ENCODE measurements at regions not wholly inside any gene's neighbourhood (a gene's known extent, or its start where the extent isn't known, plus 50 kb on each side); places are given as distances from the start of the nearest gene placed in this dataset.

DNA sequence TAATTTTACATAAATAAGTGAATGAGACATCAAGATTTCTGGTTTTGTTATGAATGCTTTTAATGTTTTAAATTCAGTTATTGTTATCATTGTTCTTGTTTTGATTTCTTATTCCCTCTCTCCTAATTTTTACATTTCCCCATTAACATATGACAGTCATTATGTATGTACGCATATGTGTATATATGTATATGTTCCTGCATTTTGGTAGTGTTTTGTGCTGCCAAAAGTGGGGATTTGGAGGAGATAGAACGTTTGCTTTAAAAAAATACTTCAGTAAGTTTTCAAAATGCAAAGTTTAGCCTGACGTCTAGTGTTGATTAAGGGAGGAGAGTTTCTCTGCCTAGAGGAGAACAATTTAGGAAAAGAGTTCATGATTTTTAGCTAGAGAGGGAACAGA, 385.2 kb downstream of the EPHA4 start (continued):
- TF ChIP-seq, protein P1, sequence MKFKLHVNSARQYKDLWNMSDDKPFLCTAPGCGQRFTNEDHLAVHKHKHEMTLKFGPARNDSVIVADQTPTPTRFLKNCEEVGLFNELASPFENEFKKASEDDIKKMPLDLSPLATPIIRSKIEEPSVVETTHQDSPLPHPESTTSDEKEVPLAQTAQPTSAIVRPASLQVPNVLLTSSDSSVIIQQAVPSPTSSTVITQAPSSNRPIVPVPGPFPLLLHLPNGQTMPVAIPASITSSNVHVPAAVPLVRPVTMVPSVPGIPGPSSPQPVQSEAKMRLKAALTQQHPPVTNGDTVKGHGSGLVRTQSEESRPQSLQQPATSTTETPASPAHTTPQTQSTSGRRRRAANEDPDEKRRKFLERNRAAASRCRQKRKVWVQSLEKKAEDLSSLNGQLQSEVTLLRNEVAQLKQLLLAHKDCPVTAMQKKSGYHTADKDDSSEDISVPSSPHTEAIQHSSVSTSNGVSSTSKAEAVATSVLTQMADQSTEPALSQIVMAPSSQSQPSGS (CRISPR knock-in tag; IDR thresholded peaks at IDR 0.05; ENCODE audit: borderline replicate concordance, low read depth) = no peak
- TF ChIP-seq E2F5 (CRISPR knock-in tag; IDR thresholded peaks at IDR 0.05) (no peak), GABPB1 (CRISPR knock-in tag; IDR thresholded peaks at IDR 0.05) (no peak), ZNF121 (CRISPR knock-in tag; IDR thresholded peaks at IDR 0.05) (no peak), MXD4 (CRISPR knock-in tag; IDR thresholded peaks at IDR 0.05; ENCODE audit: borderline replicate concordance) (no peak), ZNF138 (CRISPR knock-in tag; conservative IDR thresholded peaks at IDR 0.05) (no peak), ZNF232 (CRISPR knock-in tag; IDR thresholded peaks at IDR 0.05) (no peak), JUN (CRISPR knock-in tag; IDR thresholded peaks at IDR 0.05) (no peak)

- CTCF ChIA-PET = interaction anchor here (0.6 to 1.2 kb wide), 2 partner anchors 183 to 1648 kb away, joined by 5 read pairs; no protein-coding TSS in a partner anchor
- no peaks in the 10 kb centered on the region; the same call in 1 of the 2 replicates for H3K9me3 Mint-ChIP-seq
- H3K27me3 Mint-ChIP-seq (ENCODE audit: low read depth) = peaks cover 29% of the 10 kb centered on the region
- POLR2A ChIA-PET = no interaction called here
- peak; percentile 97 for ATAC-seq
- peaks cover 33% of the 10 kb centered on the region for H3K4me1 Mint-ChIP-seq
- DNase-seq (ENCODE audit: low spot score) = peak; percentile 27
- TF ChIP-seq ATF3 (CRISPR knock-in tag; conservative IDR thresholded peaks at IDR 0.05) (no peak), TEAD1 (CRISPR knock-in tag; IDR thresholded peaks at IDR 0.05) (0 out of 2 replicates have a peak, but pooled peaks have one; percentile 27), ZNF423 (CRISPR knock-in tag; IDR thresholded peaks at IDR 0.05) (peak; percentile 52; the same call in 1 of the 2 replicates), JUN (CRISPR knock-in tag; IDR thresholded peaks at IDR 0.05) (no peak)
- peak overlapping the region; percentile 37 for H3K27ac Mint-ChIP-seq
- H3K36me3 Mint-ChIP-seq = no peaks in the 10 kb centered on the region; the same call in 1 of the 2 replicates
- peak overlapping the region; percentile 46 for H3K4me3 Mint-ChIP-seq
These were observed 382.6 kb downstream of the EPHA4 start for GRCh38 chr2:221189431-221190067.

DNA sequence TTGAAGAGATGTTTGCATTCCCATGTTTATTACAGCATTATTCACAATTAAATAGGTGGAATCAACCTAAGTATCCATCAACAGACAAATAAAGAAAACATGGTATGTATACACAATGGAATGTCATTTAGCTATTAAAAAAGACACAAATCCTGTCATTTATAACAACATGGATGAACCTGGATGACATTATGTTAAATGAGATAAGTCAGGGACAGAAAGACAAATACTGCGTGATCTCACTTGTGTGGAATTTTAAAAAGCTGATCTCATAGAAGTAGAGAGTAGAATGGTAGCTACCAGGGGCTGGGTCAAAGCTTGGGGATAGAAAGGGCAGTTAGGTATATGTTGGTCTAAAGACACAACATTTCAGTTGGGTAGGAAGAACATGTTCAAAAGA, 376.3 kb downstream of the EPHA4 start:
- Mint-ChIP-seq H3K9me3 (no peaks in the 10 kb centered on the region; the same call in 1 of the 2 replicates), H3K27ac (no peak overlapping the region), H3K4me3 (no peak overlapping the region), H3K36me3 (no peaks in the 10 kb centered on the region; the same call in 1 of the 2 replicates), H3K27me3 (ENCODE audit: low read depth) (peaks cover 10% of the 10 kb centered on the region), H3K4me1 (peaks cover 50% of the 10 kb centered on the region)
- ChIA-PET POLR2A (no interaction called here), CTCF (no interaction called here)
- DNase-seq (ENCODE audit: low spot score) (no peak), ATAC-seq (no peak)
- TF ChIP-seq PRRX2 (CRISPR knock-in tag; IDR thresholded peaks at IDR 0.05) = no peak
- TF ChIP-seq, protein P2, sequence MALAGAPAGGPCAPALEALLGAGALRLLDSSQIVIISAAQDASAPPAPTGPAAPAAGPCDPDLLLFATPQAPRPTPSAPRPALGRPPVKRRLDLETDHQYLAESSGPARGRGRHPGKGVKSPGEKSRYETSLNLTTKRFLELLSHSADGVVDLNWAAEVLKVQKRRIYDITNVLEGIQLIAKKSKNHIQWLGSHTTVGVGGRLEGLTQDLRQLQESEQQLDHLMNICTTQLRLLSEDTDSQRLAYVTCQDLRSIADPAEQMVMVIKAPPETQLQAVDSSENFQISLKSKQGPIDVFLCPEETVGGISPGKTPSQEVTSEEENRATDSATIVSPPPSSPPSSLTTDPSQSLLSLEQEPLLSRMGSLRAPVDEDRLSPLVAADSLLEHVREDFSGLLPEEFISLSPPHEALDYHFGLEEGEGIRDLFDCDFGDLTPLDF (CRISPR knock-in tag; IDR thresholded peaks at IDR 0.05) = no peak
- TF ChIP-seq, protein P3, sequence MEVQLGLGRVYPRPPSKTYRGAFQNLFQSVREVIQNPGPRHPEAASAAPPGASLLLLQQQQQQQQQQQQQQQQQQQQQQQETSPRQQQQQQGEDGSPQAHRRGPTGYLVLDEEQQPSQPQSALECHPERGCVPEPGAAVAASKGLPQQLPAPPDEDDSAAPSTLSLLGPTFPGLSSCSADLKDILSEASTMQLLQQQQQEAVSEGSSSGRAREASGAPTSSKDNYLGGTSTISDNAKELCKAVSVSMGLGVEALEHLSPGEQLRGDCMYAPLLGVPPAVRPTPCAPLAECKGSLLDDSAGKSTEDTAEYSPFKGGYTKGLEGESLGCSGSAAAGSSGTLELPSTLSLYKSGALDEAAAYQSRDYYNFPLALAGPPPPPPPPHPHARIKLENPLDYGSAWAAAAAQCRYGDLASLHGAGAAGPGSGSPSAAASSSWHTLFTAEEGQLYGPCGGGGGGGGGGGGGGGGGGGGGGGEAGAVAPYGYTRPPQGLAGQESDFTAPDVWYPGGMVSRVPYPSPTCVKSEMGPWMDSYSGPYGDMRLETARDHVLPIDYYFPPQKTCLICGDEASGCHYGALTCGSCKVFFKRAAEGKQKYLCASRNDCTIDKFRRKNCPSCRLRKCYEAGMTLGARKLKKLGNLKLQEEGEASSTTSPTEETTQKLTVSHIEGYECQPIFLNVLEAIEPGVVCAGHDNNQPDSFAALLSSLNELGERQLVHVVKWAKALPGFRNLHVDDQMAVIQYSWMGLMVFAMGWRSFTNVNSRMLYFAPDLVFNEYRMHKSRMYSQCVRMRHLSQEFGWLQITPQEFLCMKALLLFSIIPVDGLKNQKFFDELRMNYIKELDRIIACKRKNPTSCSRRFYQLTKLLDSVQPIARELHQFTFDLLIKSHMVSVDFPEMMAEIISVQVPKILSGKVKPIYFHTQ (CRISPR knock-in tag; IDR thresholded peaks at IDR 0.05) = no peak
- TF ChIP-seq TEAD1 (CRISPR knock-in tag; IDR thresholded peaks at IDR 0.05) = no peak
- no peak for TF ChIP-seq ZNF423 (CRISPR knock-in tag; IDR thresholded peaks at IDR 0.05)
- TF ChIP-seq CREB1 (CRISPR knock-in tag; IDR thresholded peaks at IDR 0.05) = no peak
- TF ChIP-seq RELA (CRISPR knock-in tag; IDR thresholded peaks at IDR 0.05; ENCODE audit: borderline replicate concordance) = no peak

All from WTC11 (cell line).